ENCODE measurements at regions not wholly inside any gene's neighbourhood (a gene's known extent, or its start where the extent isn't known, plus 50 kb on each side); places are given as distances from the start of the nearest gene placed in this dataset.
"Not testable (repeated sequence)": the region's sequence is repeated elsewhere in the genome, so short reads cannot be mapped to it uniquely, and the experiment has no call there.

GRCh38 chr13:70756088-70756487, 647.8 kb upstream of the KLHL1 start:
- no peak for DNase-seq

GRCh38 chr13:70755456-70755855, 647.2 kb upstream of the KLHL1 start:
- DNase-seq = no peak

- DNase-seq = no peak
These were observed 639.0 kb upstream of the KLHL1 start for GRCh38 chr13:70747262-70747661.

GRCh38 chr13:70746469-70746868, 638.2 kb upstream of the KLHL1 start:
- not testable (repeated sequence) for DNase-seq

- no peak for DNase-seq
These were observed 628.5 kb upstream of the KLHL1 start for GRCh38 chr13:70736622-70737317.

- DNase-seq = no peak
These were observed 624.4 kb upstream of the KLHL1 start for GRCh38 chr13:70732611-70733010.

- DNase-seq = no peak
These were observed 621.1 kb upstream of the KLHL1 start for GRCh38 chr13:70729369-70729768.

- DNase-seq = no peak
These were observed 615.5 kb upstream of the KLHL1 start for GRCh38 chr13:70723732-70724131.

- no peak for DNase-seq
These were observed 612.1 kb upstream of the KLHL1 start for GRCh38 chr13:70720386-70720785.

- no peak for DNase-seq
These were observed 606.7 kb upstream of the KLHL1 start for GRCh38 chr13:70714993-70715392.

- no peak for DNase-seq
These were observed 600.5 kb upstream of the KLHL1 start for GRCh38 chr13:70708775-70709174.

GRCh38 chr13:70703755-70704154, 595.5 kb upstream of the KLHL1 start:
- no peak for DNase-seq

- no peak for DNase-seq
These were observed 586.9 kb upstream of the KLHL1 start for GRCh38 chr13:70694996-70695715.

- no peak for DNase-seq
These were observed 560.7 kb upstream of the KLHL1 start for GRCh38 chr13:70668983-70669382.

GRCh38 chr13:70668293-70668692, 560.0 kb upstream of the KLHL1 start:
- DNase-seq = no peak

- DNase-seq = no peak
These were observed 558.8 kb upstream of the KLHL1 start for GRCh38 chr13:70666883-70667556.

- DNase-seq = no peak
These were observed 554.1 kb upstream of the KLHL1 start for GRCh38 chr13:70662231-70662940.

- no peak for DNase-seq
These were observed 535.8 kb upstream of the KLHL1 start for GRCh38 chr13:70644052-70644451.

GRCh38 chr13:70634893-70635292, 526.6 kb upstream of the KLHL1 start:
- no peak for DNase-seq

- no peak for DNase-seq
These were observed 522.0 kb upstream of the KLHL1 start for GRCh38 chr13:70630247-70630646.

- no peak for DNase-seq
These were observed 515.0 kb upstream of the KLHL1 start for GRCh38 chr13:70623239-70623638.

- DNase-seq = no peak
These were observed 514.5 kb upstream of the KLHL1 start for GRCh38 chr13:70622796-70623195.

- DNase-seq = no peak
These were observed 511.7 kb upstream of the KLHL1 start for GRCh38 chr13:70619936-70620335.
